ENCODE measurements at regions not wholly inside any gene's neighbourhood (a gene's known extent, or its start where the extent isn't known, plus 50 kb on each side); places are given as distances from the start of the nearest gene placed in this dataset.

DNA sequence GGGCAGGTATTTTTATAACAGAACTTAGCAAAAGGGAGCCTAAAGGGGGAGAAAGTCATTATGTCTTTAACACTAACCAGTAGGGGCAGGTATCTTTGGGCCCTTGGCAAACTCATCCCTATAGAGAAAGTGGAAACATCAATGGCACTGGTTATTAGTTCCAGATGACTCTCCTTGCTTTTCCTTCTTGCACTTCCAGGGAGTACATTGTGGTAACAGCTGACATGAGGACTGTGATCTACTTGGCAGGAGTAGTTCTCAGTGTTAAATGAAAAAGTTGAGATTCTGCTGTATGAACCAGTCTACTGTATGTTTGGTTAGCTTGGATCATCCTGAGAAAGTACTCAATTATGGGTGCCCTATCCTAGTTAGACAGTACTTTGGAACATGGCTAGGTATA, 93.6 kb downstream of the ATXN3L start:
- Histone ChIP-seq H3K4me1 (ENCODE audit: control insufficient read depth, insufficient read depth, low read length) (peaks cover 9% of the 10 kb centered on the region), H3K27me3 (ENCODE audit: control insufficient read depth, insufficient read depth, low read length) (no peaks in the 10 kb centered on the region), H3K27ac (ENCODE audit: low read length) (peak overlapping the region; percentile 61; the same call in 1 of the 2 replicates), H3K4me3 (ENCODE audit: low read depth in 2 of 2, low read length in 2 of 2) (no peak overlapping the region), H3K9me3 (ENCODE audit: control insufficient read depth, insufficient read depth, low read depth, low read length) (no peaks in the 10 kb centered on the region), H3K36me3 (ENCODE audit: control insufficient read depth, insufficient read depth, low read length) (no peaks in the 10 kb centered on the region)
- in situ Hi-C loops (cut with HindIII; ENCODE audit: low pct_unique_long_range_greater_than_20kb, low sequenced_read_pairs) (no loop called here), intact Hi-C loops (cut with micrococcal nuclease; ENCODE audit: unreplicated experiment) (loop anchor here (10.0 kb wide), 2 partner anchors 101 to 169 kb away; no protein-coding TSS in a partner anchor)
- no peak for DNase-seq (ENCODE audit: low read depth, low spot score)
- no TSS peak for BruUV-seq (replicated peaks)
- ChIA-PET CTCF (no interaction called here), POLR2A (no interaction called here)
- TF ChIP-seq SIN3A (IDR thresholded peaks at IDR 0.05; ENCODE audit: borderline replicate concordance, insufficient read depth, low read depth, low read length) (no peak), POLR2AphosphoS5 (IDR thresholded peaks at IDR 0.05; ENCODE audit: low read depth, low read length) (no peak), TCF7L2 (IDR thresholded peaks at IDR 0.05; ENCODE audit: low read depth, low read length) (no peak)
- TF ChIP-seq, protein P1, sequence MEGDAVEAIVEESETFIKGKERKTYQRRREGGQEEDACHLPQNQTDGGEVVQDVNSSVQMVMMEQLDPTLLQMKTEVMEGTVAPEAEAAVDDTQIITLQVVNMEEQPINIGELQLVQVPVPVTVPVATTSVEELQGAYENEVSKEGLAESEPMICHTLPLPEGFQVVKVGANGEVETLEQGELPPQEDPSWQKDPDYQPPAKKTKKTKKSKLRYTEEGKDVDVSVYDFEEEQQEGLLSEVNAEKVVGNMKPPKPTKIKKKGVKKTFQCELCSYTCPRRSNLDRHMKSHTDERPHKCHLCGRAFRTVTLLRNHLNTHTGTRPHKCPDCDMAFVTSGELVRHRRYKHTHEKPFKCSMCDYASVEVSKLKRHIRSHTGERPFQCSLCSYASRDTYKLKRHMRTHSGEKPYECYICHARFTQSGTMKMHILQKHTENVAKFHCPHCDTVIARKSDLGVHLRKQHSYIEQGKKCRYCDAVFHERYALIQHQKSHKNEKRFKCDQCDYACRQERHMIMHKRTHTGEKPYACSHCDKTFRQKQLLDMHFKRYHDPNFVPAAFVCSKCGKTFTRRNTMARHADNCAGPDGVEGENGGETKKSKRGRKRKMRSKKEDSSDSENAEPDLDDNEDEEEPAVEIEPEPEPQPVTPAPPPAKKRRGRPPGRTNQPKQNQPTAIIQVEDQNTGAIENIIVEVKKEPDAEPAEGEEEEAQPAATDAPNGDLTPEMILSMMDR (IDR thresholded peaks at IDR 0.05): no peak
- TF ChIP-seq, protein P2, sequence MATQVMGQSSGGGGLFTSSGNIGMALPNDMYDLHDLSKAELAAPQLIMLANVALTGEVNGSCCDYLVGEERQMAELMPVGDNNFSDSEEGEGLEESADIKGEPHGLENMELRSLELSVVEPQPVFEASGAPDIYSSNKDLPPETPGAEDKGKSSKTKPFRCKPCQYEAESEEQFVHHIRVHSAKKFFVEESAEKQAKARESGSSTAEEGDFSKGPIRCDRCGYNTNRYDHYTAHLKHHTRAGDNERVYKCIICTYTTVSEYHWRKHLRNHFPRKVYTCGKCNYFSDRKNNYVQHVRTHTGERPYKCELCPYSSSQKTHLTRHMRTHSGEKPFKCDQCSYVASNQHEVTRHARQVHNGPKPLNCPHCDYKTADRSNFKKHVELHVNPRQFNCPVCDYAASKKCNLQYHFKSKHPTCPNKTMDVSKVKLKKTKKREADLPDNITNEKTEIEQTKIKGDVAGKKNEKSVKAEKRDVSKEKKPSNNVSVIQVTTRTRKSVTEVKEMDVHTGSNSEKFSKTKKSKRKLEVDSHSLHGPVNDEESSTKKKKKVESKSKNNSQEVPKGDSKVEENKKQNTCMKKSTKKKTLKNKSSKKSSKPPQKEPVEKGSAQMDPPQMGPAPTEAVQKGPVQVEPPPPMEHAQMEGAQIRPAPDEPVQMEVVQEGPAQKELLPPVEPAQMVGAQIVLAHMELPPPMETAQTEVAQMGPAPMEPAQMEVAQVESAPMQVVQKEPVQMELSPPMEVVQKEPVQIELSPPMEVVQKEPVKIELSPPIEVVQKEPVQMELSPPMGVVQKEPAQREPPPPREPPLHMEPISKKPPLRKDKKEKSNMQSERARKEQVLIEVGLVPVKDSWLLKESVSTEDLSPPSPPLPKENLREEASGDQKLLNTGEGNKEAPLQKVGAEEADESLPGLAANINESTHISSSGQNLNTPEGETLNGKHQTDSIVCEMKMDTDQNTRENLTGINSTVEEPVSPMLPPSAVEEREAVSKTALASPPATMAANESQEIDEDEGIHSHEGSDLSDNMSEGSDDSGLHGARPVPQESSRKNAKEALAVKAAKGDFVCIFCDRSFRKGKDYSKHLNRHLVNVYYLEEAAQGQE (IDR thresholded peaks at IDR 0.05; ENCODE audit: insufficient read depth in 1 of 2, low read depth in 2 of 2, low read length in 1 of 2): no peak
- no peak for ATAC-seq

DNA sequence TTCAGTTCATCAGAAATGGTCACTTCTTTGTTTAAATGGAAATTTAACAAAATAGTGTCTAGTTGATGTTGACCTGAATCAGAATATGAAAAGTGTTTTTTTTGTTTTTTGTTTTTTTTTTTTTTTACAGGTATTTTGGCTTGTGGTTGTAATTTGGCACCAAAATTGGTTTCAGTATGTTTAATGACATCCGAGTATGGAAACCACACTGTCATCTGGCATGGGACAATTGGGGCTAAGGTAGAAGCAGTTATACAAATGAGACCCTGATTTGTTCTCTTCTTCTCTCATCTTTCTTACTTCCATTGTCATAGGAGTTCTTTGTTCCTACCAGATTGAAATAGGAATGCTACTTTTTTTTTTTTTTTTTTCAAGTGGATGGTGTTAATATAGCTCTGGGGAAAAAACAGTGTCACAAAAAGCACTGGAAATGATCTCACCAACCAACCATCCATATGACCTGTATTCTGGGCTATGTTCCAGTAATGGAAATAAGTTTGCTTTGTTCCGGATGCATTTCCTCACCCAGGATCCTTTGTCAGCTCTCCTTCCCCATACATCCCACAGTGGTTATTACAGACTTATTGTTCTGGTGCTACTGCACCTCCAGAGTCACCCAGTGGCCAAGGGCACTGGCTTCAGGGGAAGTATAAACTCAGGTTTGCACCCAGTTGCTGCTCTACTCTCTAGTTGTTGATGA, 95.8 kb downstream of the ATXN3L start:
- TF ChIP-seq POLR2AphosphoS5 (IDR thresholded peaks at IDR 0.05; ENCODE audit: low read depth, low read length) (no peak), SIN3A (IDR thresholded peaks at IDR 0.05; ENCODE audit: borderline replicate concordance, insufficient read depth, low read depth, low read length) (no peak), TCF7L2 (IDR thresholded peaks at IDR 0.05; ENCODE audit: low read depth, low read length) (no peak)
- TF ChIP-seq, protein P1 (IDR thresholded peaks at IDR 0.05): no peak; the same call in 1 of the 2 replicates
- TF ChIP-seq, protein P2 (IDR thresholded peaks at IDR 0.05; ENCODE audit: insufficient read depth in 1 of 2, low read depth in 2 of 2, low read length in 1 of 2): no peak
- peak overlapping the region; percentile 61 for H3K27ac ChIP-seq (ENCODE audit: low read length)
- no peaks in the 10 kb centered on the region for H3K9me3 ChIP-seq (ENCODE audit: control insufficient read depth, insufficient read depth, low read depth, low read length)
- POLR2A ChIA-PET: no interaction called here
- peaks cover 13% of the 10 kb centered on the region for H3K4me1 ChIP-seq (ENCODE audit: control insufficient read depth, insufficient read depth, low read length)
- no peaks in the 10 kb centered on the region for H3K27me3 ChIP-seq (ENCODE audit: control insufficient read depth, insufficient read depth, low read length)
- no peaks in the 10 kb centered on the region for H3K36me3 ChIP-seq (ENCODE audit: control insufficient read depth, insufficient read depth, low read length)
- H3K4me3 ChIP-seq (ENCODE audit: low read depth in 2 of 2, low read length in 2 of 2): no peak overlapping the region
- DNase-seq (ENCODE audit: low read depth, low spot score) (peak; percentile 70), ATAC-seq (peak; percentile 75)
- CTCF ChIA-PET: interaction anchor here (0.7 kb wide), 1 partner anchor 226 kb away, joined by 4 read pairs; no protein-coding TSS in a partner anchor
- in situ Hi-C loops (cut with HindIII; ENCODE audit: low pct_unique_long_range_greater_than_20kb, low sequenced_read_pairs): no loop called here
- BruUV-seq (replicated peaks): no TSS peak
- intact Hi-C loops (cut with micrococcal nuclease; ENCODE audit: unreplicated experiment): loop anchor here (10.0 kb wide), 2 partner anchors 99 to 171 kb away; no protein-coding TSS in a partner anchor
